ENCODE measurements at regions not wholly inside any gene's neighbourhood (a gene's known extent, or its start where the extent isn't known, plus 50 kb on each side); places are given as distances from the start of the nearest gene placed in this dataset.

DNA sequence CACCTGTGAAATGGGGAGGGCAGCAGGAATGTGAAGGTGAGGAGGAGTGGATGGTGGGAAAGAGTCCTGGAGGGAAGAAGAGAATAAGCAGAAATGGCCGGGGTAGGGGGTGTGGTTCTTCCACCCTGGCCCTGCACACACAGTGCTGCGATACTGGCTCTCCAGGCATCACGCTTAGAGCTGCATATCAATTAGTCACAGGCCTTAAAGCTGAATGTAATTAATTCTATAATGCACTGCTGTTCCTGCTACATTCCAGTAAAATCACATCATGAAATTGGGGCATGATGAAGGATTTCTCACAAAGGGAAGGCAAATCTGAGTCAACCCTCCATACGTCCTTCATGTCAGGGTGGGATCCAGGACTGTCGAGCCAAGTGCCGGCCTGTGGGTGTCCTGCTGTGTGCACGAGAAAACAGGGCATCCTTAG is 566.1 kb downstream of the BCL11B start:
- no peak for DNase-seq
- Mint-ChIP-seq H3K9me3 (ENCODE audit: unreplicated experiment) (peaks cover 1% of the 10 kb centered on the region), H3K27me3 (ENCODE audit: unreplicated experiment) (peaks cover 5% of the 10 kb centered on the region), H3K36me3 (ENCODE audit: unreplicated experiment) (no peaks in the 10 kb centered on the region), H3K4me3 (ENCODE audit: unreplicated experiment) (no peak overlapping the region), H3K27ac (ENCODE audit: unreplicated experiment) (no peak overlapping the region), H3K4me1 (ENCODE audit: low read depth, unreplicated experiment) (no peaks in the 10 kb centered on the region)
- no peak for TF ChIP-seq CTCF (IDR thresholded peaks at IDR 0.05; ENCODE audit: partially characterized antibody, unreplicated experiment)

GRCh38 chr14:98707522-98707921 is 564.5 kb downstream of the BCL11B start:
- no peaks in the 10 kb centered on the region for H3K36me3 Mint-ChIP-seq (ENCODE audit: unreplicated experiment)
- H3K27me3 Mint-ChIP-seq (ENCODE audit: unreplicated experiment): peaks cover 5% of the 10 kb centered on the region

DNA sequence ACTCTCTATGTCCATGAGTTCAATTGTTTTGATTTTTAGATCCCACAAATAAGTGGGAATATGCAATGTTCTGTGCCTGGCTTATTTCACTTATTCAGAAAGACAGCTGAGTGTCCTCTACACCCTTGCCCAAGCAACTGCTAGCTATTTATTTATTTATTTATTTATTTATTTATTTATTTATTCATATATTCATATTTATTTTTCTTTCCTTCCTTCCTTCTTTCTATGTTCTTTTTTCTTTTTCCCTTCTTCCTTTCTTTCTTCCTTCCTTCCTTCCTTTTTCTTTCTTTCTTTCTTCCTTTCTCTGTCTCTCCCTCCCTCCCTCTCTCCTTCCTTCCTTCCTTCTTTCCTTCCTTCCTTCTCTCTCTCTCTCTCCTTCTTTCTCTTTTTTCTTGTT is 563.4 kb downstream of the BCL11B start:
- no peaks in the 10 kb centered on the region for H3K36me3 Mint-ChIP-seq (ENCODE audit: unreplicated experiment)
- no peaks in the 10 kb centered on the region for H3K4me1 Mint-ChIP-seq (ENCODE audit: low read depth, unreplicated experiment)
- peaks cover 1% of the 10 kb centered on the region for H3K9me3 Mint-ChIP-seq (ENCODE audit: unreplicated experiment)
- H3K27me3 Mint-ChIP-seq (ENCODE audit: unreplicated experiment): peaks cover 5% of the 10 kb centered on the region
- no peak for DNase-seq
- no peak overlapping the region for H3K4me3 Mint-ChIP-seq (ENCODE audit: unreplicated experiment)
- H3K27ac Mint-ChIP-seq (ENCODE audit: unreplicated experiment): no peak overlapping the region
- TF ChIP-seq CTCF (IDR thresholded peaks at IDR 0.05; ENCODE audit: partially characterized antibody, unreplicated experiment): no peak

More at GRCh38 chr14:98707522-98707921, 564.5 kb downstream of the BCL11B start:
- H3K4me3 Mint-ChIP-seq (ENCODE audit: unreplicated experiment): no peak overlapping the region
- no peak overlapping the region for H3K27ac Mint-ChIP-seq (ENCODE audit: unreplicated experiment)
- no peaks in the 10 kb centered on the region for H3K4me1 Mint-ChIP-seq (ENCODE audit: low read depth, unreplicated experiment)
- no peak for DNase-seq
- H3K9me3 Mint-ChIP-seq (ENCODE audit: unreplicated experiment): peaks cover 1% of the 10 kb centered on the region
- no peak for TF ChIP-seq CTCF (IDR thresholded peaks at IDR 0.05; ENCODE audit: partially characterized antibody, unreplicated experiment)

GRCh38 chr14:98711453-98711852 is 560.5 kb downstream of the BCL11B start:
- H3K36me3 Mint-ChIP-seq (ENCODE audit: unreplicated experiment): no peaks in the 10 kb centered on the region
- DNase-seq: no peak
- peaks cover 3% of the 10 kb centered on the region for H3K9me3 Mint-ChIP-seq (ENCODE audit: unreplicated experiment)

More at GRCh38 chr14:98711453-98711852, 560.5 kb downstream of the BCL11B start:
- Mint-ChIP-seq H3K27ac (ENCODE audit: unreplicated experiment) (no peak overlapping the region), H3K4me3 (ENCODE audit: unreplicated experiment) (no peak overlapping the region), H3K4me1 (ENCODE audit: low read depth, unreplicated experiment) (no peaks in the 10 kb centered on the region), H3K27me3 (ENCODE audit: unreplicated experiment) (peaks cover 5% of the 10 kb centered on the region)
- no peak for TF ChIP-seq CTCF (IDR thresholded peaks at IDR 0.05; ENCODE audit: partially characterized antibody, unreplicated experiment)
